B cell (primary cell): ENCODE measurements at regions not wholly inside any gene's neighbourhood (a gene's known extent, or its start where the extent isn't known, plus 50 kb on each side); places are given as distances from the start of the nearest gene placed in this dataset.

Experiments
- ATAC-seq: fragments of 200-7000 bp; cut with Tn5 transposase; one replicate; pipeline ENCODE4 v1.10.0; 2021; ENCODE audit warnings: low read depth, mild to moderate bottlenecking, moderate number of reproducible peaks, moderate library complexity
- CTCF ChIA-PET: fragments of 350-600 bp; sonication (Branson Sonifier 250); formaldehyde crosslinking; loops from one replicate; lab custom pipeline; 2021; ENCODE audit warnings: antibody characterized with exemption, inconsistent platforms; lab: Charles Lee
- POLR2A ChIA-PET: fragments of 350-600 bp; sonication (Branson Sonifier 250); formaldehyde crosslinking; loops from one replicate; lab custom pipeline; 2021; ENCODE audit warnings: antibody characterized with exemption; lab: Charles Lee
- DNase-seq: peaks from one replicate; pipeline ENCODE4 v3.0.0; 2013
- H2AFZ ChIP-seq: 2 replicates; pipeline ENCODE4 v1.6.1; 2012; ENCODE audit warnings: mild to moderate bottlenecking, low read depth, low read length; ENCODE audit not compliant: insufficient read depth, poor library complexity, severe bottlenecking
- H3K27ac ChIP-seq, 2 donors: 1 replicate in 1 of 2; 2 replicates in 1 of 2; pipeline ENCODE4 v1.5.1; 2012 to 2013; ENCODE audit warnings: low read length in 2 of 2, mild to moderate bottlenecking in 2 of 2, moderate library complexity in 1 of 2
- H3K27me3 ChIP-seq, 4 experiments: fragments of 200-600 bp in 1 of 4; sonication (generic) in 1 of 4; replicated peaks in 1 of 4; 1 replicate in 2 of 4; 2 replicates in 2 of 4; pipeline versions ENCODE4 v1.6.1 to v1.7.0; 2013 to 2016; ENCODE audit warnings: low read length in 3 of 4, mild to moderate bottlenecking in 2 of 4, mixed read lengths in 1 of 4, moderate library complexity in 1 of 4; ENCODE audit not compliant: insufficient read depth in 4 of 4, control insufficient read depth in 3 of 4; ENCODE audit errors: control extremely low read depth in 1 of 4
- H3K36me3 ChIP-seq, 2 experiments: replicated peaks in 1 of 2; 1 replicate in 1 of 2; 2 replicates in 1 of 2; pipeline versions ENCODE4 v1.6.1 to v1.7.1; 2013; ENCODE audit warnings: low read length in 1 of 2; ENCODE audit not compliant: insufficient read depth in 2 of 2, control insufficient read depth in 1 of 2; ENCODE audit errors: control extremely low read depth in 1 of 2, extremely low read depth in 1 of 2
- H3K4me1 ChIP-seq, 2 donors: fragments of 200-600 bp in 1 of 2; sonication (generic) in 1 of 2; 1 replicate in 1 of 2; 2 replicates in 1 of 2; pipeline versions ENCODE4 v1.5.1 to v1.6.1; 2013 to 2017; ENCODE audit warnings: low read length in 2 of 2; ENCODE audit not compliant: control insufficient read depth in 2 of 2, insufficient read depth in 2 of 2
- H3K4me2 ChIP-seq: replicated peaks from 2 replicates; pipeline ENCODE3; 2012; ENCODE audit warnings: mild to moderate bottlenecking, low read depth, low read length; ENCODE audit not compliant: poor library complexity, severe bottlenecking
- H3K4me3 ChIP-seq, 5 experiments: fragments of 200-600 bp in 1 of 5; sonication (generic) in 1 of 5; 1 replicate in 3 of 5; 2 replicates in 2 of 5; pipeline versions ENCODE4 v1.5.1 to v1.7.0; 2011 to 2016; ENCODE audit warnings: low read length in 4 of 5, mild to moderate bottlenecking in 4 of 5, low read depth in 2 of 5, control low read depth in 1 of 5, moderate library complexity in 1 of 5; ENCODE audit not compliant: insufficient read depth in 1 of 5; ENCODE audit errors: control extremely low read depth in 1 of 5, extremely low read depth in 1 of 5
- H3K79me2 ChIP-seq: fragments of 200-600 bp; sonication (generic); one replicate; pipeline ENCODE4 v1.6.0; 2016; ENCODE audit warnings: low read length; ENCODE audit not compliant: control insufficient read depth, insufficient read depth
- H3K9ac ChIP-seq: fragments of 200-600 bp; sonication (generic); 2 replicates; pipeline ENCODE4 v1.6.1; 2017; ENCODE audit warnings: mild to moderate bottlenecking, low read length, moderate library complexity
- H3K9me3 ChIP-seq, 3 donors: one replicate each; pipeline versions ENCODE4 v1.6.1 to v1.7.1; 2013; ENCODE audit warnings: low read length in 2 of 3; ENCODE audit not compliant: control insufficient read depth in 2 of 3, insufficient read depth in 1 of 3; ENCODE audit errors: control extremely low read depth in 1 of 3
- H4K20me1 ChIP-seq: 2 replicates; pipeline ENCODE4 v1.6.0; 2012; ENCODE audit warnings: mild to moderate bottlenecking, low read length; ENCODE audit not compliant: insufficient read depth, control insufficient read depth, poor library complexity, severe bottlenecking
- H3K27ac Mint-ChIP-seq: one replicate; pipeline ENCODE4 v1.8.0; 2021; ENCODE audit warnings: mixed read lengths
- H3K27me3 Mint-ChIP-seq: one replicate; pipeline ENCODE4 v1.8.0; 2021; ENCODE audit warnings: mixed read lengths
- H3K4me1 Mint-ChIP-seq: one replicate; pipeline ENCODE4 v1.8.0; 2021; ENCODE audit warnings: mixed read lengths
- H3K4me3 Mint-ChIP-seq: one replicate; pipeline ENCODE4 v1.8.0; 2021; ENCODE audit warnings: mixed read lengths
- H3K9me3 Mint-ChIP-seq: one replicate; pipeline ENCODE4 v1.8.0; 2022; ENCODE audit warnings: mixed read lengths; ENCODE audit not compliant: insufficient read depth
- CTCF ChIP-seq: fragments of 200-600 bp; IDR thresholded peaks from one replicate; pipeline ENCODE4 v1.8.0; 2022; ENCODE audit warnings: antibody characterized with exemption, mild to moderate bottlenecking
- EZH2 ChIP-seq: IDR thresholded peaks from 2 replicates; pipeline ENCODE4 v1.6.1; 2012; ENCODE audit warnings: borderline replicate concordance, low read depth, mild to moderate bottlenecking, moderate library complexity, low read length; ENCODE audit not compliant: insufficient read depth, poor library complexity, severe bottlenecking
- WGBS: methylation state at CpG from one replicate; pipeline ENCODE4 v1.1.5; 2013; ENCODE audit warnings: missing lambda C conversion rate; ENCODE audit not compliant: insufficient coverage; 5-methylcytosine and 5-hydroxymethylcytosine counted together
- intact Hi-C: fragments of 100-400 bp; cut with micrococcal nuclease; formaldehyde crosslinking; loops from one replicate; pipeline ENCODE4 v1.10.0; 2022

GRCh38 chr6:155693573-155694418, 238.2 kb upstream of the NOX3 start:
- Histone ChIP-seq H2AFZ (no peak overlapping the region), H3K4me1 (no peaks in the 10 kb centered on the region), H4K20me1 (no peaks in the 10 kb centered on the region), H3K4me2 (no peak overlapping the region), H3K27ac (no peak overlapping the region), H3K36me3 (no peaks in the 10 kb centered on the region), H3K4me3 (no peak overlapping the region), H3K27me3 (no peaks in the 10 kb centered on the region), H3K9me3 (no peaks in the 10 kb centered on the region), H3K79me2 (no peaks in the 10 kb centered on the region), H3K9ac (no peak overlapping the region)
- Mint-ChIP-seq H3K27ac (no peak overlapping the region), H3K4me1 (no peaks in the 10 kb centered on the region), H3K4me3 (no peak overlapping the region), H3K9me3 (no peaks in the 10 kb centered on the region), H3K27me3 (no peaks in the 10 kb centered on the region)
- no peak for ATAC-seq
- intact Hi-C loops: no loop called here
- no peak for DNase-seq
- WGBS: 84% methylated on average over 3 of the region's 10 CpGs
- TF ChIP-seq EZH2: no peak
- TF ChIP-seq CTCF: no peak
- ChIA-PET POLR2A (no interaction called here), CTCF (interaction anchor here (0.7 kb wide), 1 partner anchor 13 kb away, joined by 3 read pairs; no protein-coding TSS in a partner anchor)

GRCh38 chr6:155690820-155691219, 235.2 kb upstream of the NOX3 start:
- no peaks in the 10 kb centered on the region for H3K4me1 ChIP-seq
- TF ChIP-seq CTCF (no peak), EZH2 (no peak)
- H3K79me2 ChIP-seq: no peaks in the 10 kb centered on the region
- H3K9me3 ChIP-seq: no peaks in the 10 kb centered on the region
- H3K4me3 Mint-ChIP-seq: no peak overlapping the region
- H3K36me3 ChIP-seq: no peaks in the 10 kb centered on the region
- ATAC-seq (no peak), DNase-seq (no peak)
- H3K9ac ChIP-seq: no peak overlapping the region
- H4K20me1 ChIP-seq: no peaks in the 10 kb centered on the region
- H2AFZ ChIP-seq: no peak overlapping the region
- no peaks in the 10 kb centered on the region for H3K9me3 Mint-ChIP-seq
- H3K4me1 Mint-ChIP-seq: no peaks in the 10 kb centered on the region
- H3K27me3 ChIP-seq: no peaks in the 10 kb centered on the region
- H3K4me3 ChIP-seq: no peak overlapping the region
- no peak overlapping the region for H3K27ac Mint-ChIP-seq
- CTCF ChIA-PET: no interaction called here
- no peaks in the 10 kb centered on the region for H3K27me3 Mint-ChIP-seq
- no peak overlapping the region for H3K4me2 ChIP-seq
- WGBS: 86% methylated on average over 3 of the region's 3 CpGs
- no peak overlapping the region for H3K27ac ChIP-seq
- POLR2A ChIA-PET: no interaction called here
- intact Hi-C loops: no loop called here
